DND-41 (cell line): ENCODE measurements at regions not wholly inside any gene's neighbourhood (a gene's known extent, or its start where the extent isn't known, plus 50 kb on each side); places are given as distances from the start of the nearest gene placed in this dataset.
"Not testable (repeated sequence)": the region's sequence is repeated elsewhere in the genome, so short reads cannot be mapped to it uniquely, and the experiment has no call there.

ENCODE experiments used
- ATAC-seq: fragments of 200-7000 bp; cut with Tn5 transposase; 3 replicates; pipeline ENCODE4 v1.9.1; 2021; ENCODE audit warnings: low read depth; ENCODE audit not compliant: insufficient read depth
- DNase-seq: peaks from one replicate; pipeline ENCODE4 v3.0.0-alpha.2; 2020
- H2AFZ ChIP-seq: 2 replicates; pipeline ENCODE4 v1.6.0; 2012; ENCODE audit warnings: low read depth, low read length
- H3K27ac ChIP-seq: 2 replicates; pipeline ENCODE4 v1.5.1; 2012; ENCODE audit warnings: low read length, inconsistent platforms
- H3K27me3 ChIP-seq: fragments of 200-600 bp; sonication (generic); 2 replicates; pipeline ENCODE4 v1.6.0; 2012; ENCODE audit warnings: low read length, mild to moderate bottlenecking, inconsistent platforms; ENCODE audit not compliant: insufficient read depth, poor library complexity
- H3K36me3 ChIP-seq: 2 replicates; pipeline ENCODE4 v1.5.1; 2012; ENCODE audit warnings: low read length, inconsistent platforms; ENCODE audit not compliant: insufficient read depth
- H3K4me1 ChIP-seq: 2 replicates; pipeline ENCODE4 v1.5.1; 2012; ENCODE audit warnings: mild to moderate bottlenecking, low read length; ENCODE audit not compliant: insufficient read depth
- H3K4me2 ChIP-seq: 2 replicates; pipeline ENCODE4 v1.6.0; 2012; ENCODE audit warnings: mild to moderate bottlenecking, moderate library complexity, low read length, inconsistent platforms; ENCODE audit not compliant: insufficient read depth
- H3K4me3 ChIP-seq, 2 experiments: fragments of 200-600 bp in 1 of 2; shearing (Covaris generic) in 1 of 2; 2 replicates each; pipeline ENCODE4 v1.5.1; 2012 to 2016; ENCODE audit warnings: inconsistent platforms in 2 of 2, low read length in 2 of 2, mild to moderate bottlenecking in 2 of 2, low read depth in 1 of 2, moderate library complexity in 1 of 2
- H3K79me2 ChIP-seq: 2 replicates; pipeline ENCODE4 v1.6.0; 2012; ENCODE audit warnings: low read length, inconsistent platforms; ENCODE audit not compliant: insufficient read depth
- H3K9ac ChIP-seq: 2 replicates; pipeline ENCODE4 v1.6.0; 2012; ENCODE audit warnings: low read depth, mild to moderate bottlenecking, inconsistent platforms, low read length, moderate library complexity
- H3K9me3 ChIP-seq: 2 replicates; pipeline ENCODE4 v1.5.1; 2012; ENCODE audit warnings: low read length, moderate library complexity, mild to moderate bottlenecking, inconsistent platforms; ENCODE audit not compliant: insufficient read depth, severe bottlenecking
- H4K20me1 ChIP-seq: 2 replicates; pipeline ENCODE4 v1.6.0; 2012; ENCODE audit warnings: low read length; ENCODE audit not compliant: insufficient read depth
- EZH2 ChIP-seq: IDR thresholded peaks from 3 replicates; pipeline ENCODE4 v1.6.1; 2012; ENCODE audit warnings: borderline replicate concordance, low read depth, mild to moderate bottlenecking, moderate library complexity, low read length, inconsistent platforms; ENCODE audit not compliant: severe bottlenecking
- TF ChIP-seq, protein P1 (sequence below): IDR thresholded peaks from 2 replicates; pipeline ENCODE4 v1.5.1; 2012; ENCODE audit warnings: borderline replicate concordance, low read length, moderate library complexity, mild to moderate bottlenecking; ENCODE audit not compliant: poor library complexity, severe bottlenecking; ENCODE audit errors: extremely low read depth

DNA sequence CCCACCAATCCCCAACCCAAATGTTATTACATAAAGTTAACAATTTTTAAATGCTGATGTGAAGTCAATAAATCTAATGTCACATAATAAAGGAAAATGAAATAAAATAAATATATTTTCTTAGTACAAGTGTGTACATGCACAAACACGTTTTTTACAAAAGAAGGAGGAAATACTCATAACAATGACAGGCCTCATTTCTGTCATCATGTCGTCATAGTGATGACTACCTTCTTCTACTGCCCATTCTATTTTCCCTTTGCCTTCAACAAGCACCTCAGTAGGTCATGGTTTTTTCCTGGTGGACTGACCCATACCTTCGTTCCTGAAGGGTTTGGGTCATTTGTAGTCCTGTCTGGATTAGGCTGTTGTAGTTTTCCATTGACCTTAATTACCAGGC is 185.3 kb upstream of the IPO5 start:
- no peak for ATAC-seq
- H3K4me2 ChIP-seq, result no peak overlapping the region

DNA sequence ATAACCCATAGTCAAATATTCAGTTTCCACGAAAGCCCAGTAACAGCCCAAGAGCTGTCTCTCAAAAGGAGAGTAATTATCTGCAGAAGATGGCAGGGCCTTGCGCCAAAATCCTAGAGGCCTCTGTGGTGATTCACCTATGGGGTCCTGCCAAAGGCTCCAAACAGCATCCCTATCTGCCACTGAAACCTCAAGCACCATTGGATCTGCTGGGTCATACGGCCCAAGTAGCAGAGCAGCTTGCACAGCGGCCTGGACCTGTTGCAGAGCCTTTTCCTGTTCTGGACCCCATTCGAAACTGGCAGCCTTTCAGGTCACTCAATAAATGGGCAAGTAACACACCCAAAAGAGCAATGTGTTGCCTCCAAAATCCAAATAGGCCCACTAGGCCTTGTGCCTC is 183.2 kb upstream of the IPO5 start:
- H2AFZ ChIP-seq, DNase-seq, H3K79me2 ChIP-seq, H3K9me3 ChIP-seq, H4K20me1 ChIP-seq, H3K27me3 ChIP-seq, H3K9ac ChIP-seq, H3K27ac ChIP-seq, ATAC-seq, H3K4me1 ChIP-seq, H3K4me2 ChIP-seq, H3K36me3 ChIP-seq, H3K4me3 ChIP-seq: not testable (repeated sequence)

More for the DNA sequence above, 185.3 kb upstream of the IPO5 start:
- Histone ChIP-seq H3K27ac (no peak overlapping the region), H2AFZ (no peak overlapping the region), H3K4me3 (no peak overlapping the region), H4K20me1 (no peaks in the 10 kb centered on the region), H3K9me3 (no peaks in the 10 kb centered on the region), H3K36me3 (no peaks in the 10 kb centered on the region), H3K27me3 (no peaks in the 10 kb centered on the region), H3K79me2 (no peaks in the 10 kb centered on the region), H3K4me1 (no peaks in the 10 kb centered on the region), H3K9ac (no peak overlapping the region)
- DNase-seq, result no peak
- no peak for TF ChIP-seq EZH2
- TF ChIP-seq, protein P1, sequence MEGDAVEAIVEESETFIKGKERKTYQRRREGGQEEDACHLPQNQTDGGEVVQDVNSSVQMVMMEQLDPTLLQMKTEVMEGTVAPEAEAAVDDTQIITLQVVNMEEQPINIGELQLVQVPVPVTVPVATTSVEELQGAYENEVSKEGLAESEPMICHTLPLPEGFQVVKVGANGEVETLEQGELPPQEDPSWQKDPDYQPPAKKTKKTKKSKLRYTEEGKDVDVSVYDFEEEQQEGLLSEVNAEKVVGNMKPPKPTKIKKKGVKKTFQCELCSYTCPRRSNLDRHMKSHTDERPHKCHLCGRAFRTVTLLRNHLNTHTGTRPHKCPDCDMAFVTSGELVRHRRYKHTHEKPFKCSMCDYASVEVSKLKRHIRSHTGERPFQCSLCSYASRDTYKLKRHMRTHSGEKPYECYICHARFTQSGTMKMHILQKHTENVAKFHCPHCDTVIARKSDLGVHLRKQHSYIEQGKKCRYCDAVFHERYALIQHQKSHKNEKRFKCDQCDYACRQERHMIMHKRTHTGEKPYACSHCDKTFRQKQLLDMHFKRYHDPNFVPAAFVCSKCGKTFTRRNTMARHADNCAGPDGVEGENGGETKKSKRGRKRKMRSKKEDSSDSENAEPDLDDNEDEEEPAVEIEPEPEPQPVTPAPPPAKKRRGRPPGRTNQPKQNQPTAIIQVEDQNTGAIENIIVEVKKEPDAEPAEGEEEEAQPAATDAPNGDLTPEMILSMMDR, result no peak

DNA sequence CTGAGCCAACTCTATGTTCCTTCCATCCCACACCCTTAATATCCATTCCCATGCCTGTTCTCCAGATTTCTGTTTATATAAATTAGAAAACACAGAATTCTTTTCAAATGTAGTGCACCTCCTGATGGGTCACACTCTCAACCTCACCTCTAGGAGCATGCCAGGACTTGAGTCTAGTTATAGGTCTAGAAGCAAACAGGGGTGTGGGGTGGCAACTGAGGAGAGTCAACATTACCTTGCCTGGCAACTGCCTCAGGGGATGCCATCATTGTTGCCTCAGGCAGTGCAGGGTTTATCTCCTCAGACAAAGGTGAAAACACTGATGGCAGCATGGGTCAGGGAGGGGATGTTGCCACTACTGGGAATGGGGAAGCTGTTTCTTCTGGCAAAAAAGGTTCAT is 181.0 kb upstream of the IPO5 start:
- not testable (repeated sequence) for H3K9me3 ChIP-seq, H3K9ac ChIP-seq, ATAC-seq, H3K4me2 ChIP-seq, H3K4me3 ChIP-seq, H4K20me1 ChIP-seq, DNase-seq, H3K36me3 ChIP-seq, H3K27me3 ChIP-seq, H3K79me2 ChIP-seq, H3K4me1 ChIP-seq, H3K27ac ChIP-seq, H2AFZ ChIP-seq

DNA sequence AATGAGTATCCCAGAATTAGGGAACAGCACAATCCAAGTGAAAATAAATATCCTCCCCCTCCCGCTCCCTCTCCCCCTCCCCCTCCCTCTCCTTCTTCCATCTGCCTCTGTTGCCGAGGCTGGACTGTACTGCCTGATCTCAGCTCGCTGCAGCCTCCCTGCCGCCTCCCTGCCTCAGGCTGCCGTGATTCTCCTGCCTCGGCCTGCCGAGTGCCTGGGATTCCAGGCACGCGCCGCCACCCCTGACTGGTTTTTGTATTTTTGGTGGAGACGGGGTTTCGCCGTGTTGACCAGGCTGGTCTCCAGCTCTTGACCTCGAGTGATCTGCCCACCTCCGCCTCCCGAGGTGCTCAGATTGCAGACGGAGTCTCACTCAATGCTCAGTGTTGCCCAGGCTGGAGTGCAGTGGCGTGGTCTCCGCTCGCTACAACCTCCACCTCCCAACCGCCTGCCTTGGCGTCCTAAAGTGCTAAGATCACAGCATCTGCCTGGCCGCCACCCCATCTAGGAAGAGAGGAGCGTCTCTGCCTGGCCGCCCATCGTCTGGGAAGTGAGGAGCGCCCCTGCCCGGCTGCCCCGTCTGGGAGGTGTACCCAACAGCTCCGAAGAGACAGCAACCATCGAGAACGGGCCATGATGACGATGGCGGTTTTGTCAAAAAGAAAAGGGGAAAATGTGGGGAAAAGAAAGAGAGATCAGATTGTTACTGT is 178.9 kb upstream of the IPO5 start:
- not testable (repeated sequence) for H3K9me3 ChIP-seq, ATAC-seq

DNA sequence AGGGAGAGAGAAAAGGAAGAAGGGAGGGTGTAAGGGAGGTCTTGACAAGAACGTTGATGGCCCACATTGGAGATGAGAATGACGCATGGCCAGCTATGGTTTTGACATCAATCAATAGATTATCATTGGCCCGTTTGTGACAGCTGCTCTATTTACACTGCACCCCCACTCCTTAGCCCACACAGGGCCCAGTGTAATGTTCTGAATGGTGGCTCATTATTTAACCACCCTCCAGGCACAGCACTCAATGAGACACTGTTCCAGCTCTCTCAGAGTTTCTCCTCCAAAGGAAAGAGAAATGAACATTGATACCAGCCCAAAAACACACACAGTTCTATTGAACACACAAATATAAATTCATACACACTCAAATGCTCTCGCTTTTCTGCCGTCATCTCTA is 173.0 kb upstream of the IPO5 start:
- Histone ChIP-seq H3K27me3 (no peaks in the 10 kb centered on the region), H2AFZ (no peak overlapping the region), H3K4me1 (no peaks in the 10 kb centered on the region), H3K9me3 (no peaks in the 10 kb centered on the region), H3K4me2 (no peak overlapping the region), H4K20me1 (no peaks in the 10 kb centered on the region), H3K9ac (no peak overlapping the region), H3K79me2 (no peaks in the 10 kb centered on the region), H3K4me3 (no peak overlapping the region), H3K27ac (no peak overlapping the region), H3K36me3 (no peaks in the 10 kb centered on the region)
- DNase-seq (no peak), ATAC-seq (no peak)
- no peak for TF ChIP-seq EZH2
- TF ChIP-seq, protein P1, result no peak

More for the DNA sequence above, 178.9 kb upstream of the IPO5 start:
- not testable (repeated sequence) for H3K79me2 ChIP-seq, H3K27me3 ChIP-seq, H3K4me1 ChIP-seq, H3K27ac ChIP-seq, H3K4me3 ChIP-seq, H2AFZ ChIP-seq, H3K4me2 ChIP-seq, H3K36me3 ChIP-seq, DNase-seq, H3K9ac ChIP-seq, H4K20me1 ChIP-seq
